GM12874 (cell line): ENCODE measurements at regions not wholly inside any gene's neighbourhood (a gene's known extent, or its start where the extent isn't known, plus 50 kb on each side); places are given as distances from the start of the nearest gene placed in this dataset.

ENCODE experiments used
- TF ChIP-seq, protein P1 (sequence below): IDR thresholded peaks from 2 replicates; pipeline ENCODE4 v1.5.1; 2011; ENCODE audit warnings: low read depth, mild to moderate bottlenecking, control low read depth, low read length, moderate library complexity; ENCODE audit not compliant: insufficient read depth

DNA sequence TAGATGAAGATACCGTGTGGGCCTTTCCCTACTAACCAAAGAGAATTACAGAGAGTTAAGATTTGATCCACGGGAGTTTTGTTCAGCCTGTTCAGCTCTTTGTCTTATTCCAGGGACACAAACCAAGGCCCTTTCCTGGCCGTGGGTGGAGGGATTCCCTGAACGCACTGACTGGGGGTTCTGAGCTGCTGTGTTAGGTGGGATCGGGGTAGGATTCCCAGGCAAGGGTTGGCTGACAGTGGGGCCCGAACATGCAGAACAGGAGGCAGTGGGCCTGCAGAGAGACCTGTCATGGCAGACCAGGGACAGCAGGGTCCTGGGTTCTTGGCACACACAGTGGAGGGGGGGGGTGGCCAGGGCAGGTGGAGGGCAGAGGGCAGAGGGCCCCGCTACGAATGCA lies 89.5 kb upstream of the MKI67 start:
- TF ChIP-seq, protein P1, sequence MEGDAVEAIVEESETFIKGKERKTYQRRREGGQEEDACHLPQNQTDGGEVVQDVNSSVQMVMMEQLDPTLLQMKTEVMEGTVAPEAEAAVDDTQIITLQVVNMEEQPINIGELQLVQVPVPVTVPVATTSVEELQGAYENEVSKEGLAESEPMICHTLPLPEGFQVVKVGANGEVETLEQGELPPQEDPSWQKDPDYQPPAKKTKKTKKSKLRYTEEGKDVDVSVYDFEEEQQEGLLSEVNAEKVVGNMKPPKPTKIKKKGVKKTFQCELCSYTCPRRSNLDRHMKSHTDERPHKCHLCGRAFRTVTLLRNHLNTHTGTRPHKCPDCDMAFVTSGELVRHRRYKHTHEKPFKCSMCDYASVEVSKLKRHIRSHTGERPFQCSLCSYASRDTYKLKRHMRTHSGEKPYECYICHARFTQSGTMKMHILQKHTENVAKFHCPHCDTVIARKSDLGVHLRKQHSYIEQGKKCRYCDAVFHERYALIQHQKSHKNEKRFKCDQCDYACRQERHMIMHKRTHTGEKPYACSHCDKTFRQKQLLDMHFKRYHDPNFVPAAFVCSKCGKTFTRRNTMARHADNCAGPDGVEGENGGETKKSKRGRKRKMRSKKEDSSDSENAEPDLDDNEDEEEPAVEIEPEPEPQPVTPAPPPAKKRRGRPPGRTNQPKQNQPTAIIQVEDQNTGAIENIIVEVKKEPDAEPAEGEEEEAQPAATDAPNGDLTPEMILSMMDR = no peak

DNA sequence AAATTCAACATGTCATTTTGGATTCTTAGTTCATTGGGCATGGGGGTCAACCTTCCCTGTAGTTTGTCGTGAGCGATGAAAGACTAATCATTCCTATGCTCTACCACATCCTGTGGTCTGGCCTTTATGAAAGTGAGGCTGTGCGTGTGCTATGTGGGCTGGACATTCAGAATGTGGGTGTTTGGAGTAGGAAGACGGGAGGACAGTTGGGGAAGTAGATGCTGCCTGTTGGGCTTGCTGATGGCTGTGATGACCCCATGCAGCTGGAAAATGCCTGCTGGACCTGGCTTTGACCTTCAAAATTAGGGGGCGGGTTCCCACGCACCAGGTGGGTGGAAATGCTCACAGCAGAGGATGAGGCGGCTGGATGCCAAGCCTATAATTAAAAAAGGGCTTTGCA lies 90.9 kb upstream of the MKI67 start:
- TF ChIP-seq, protein P1 = no peak

DNA sequence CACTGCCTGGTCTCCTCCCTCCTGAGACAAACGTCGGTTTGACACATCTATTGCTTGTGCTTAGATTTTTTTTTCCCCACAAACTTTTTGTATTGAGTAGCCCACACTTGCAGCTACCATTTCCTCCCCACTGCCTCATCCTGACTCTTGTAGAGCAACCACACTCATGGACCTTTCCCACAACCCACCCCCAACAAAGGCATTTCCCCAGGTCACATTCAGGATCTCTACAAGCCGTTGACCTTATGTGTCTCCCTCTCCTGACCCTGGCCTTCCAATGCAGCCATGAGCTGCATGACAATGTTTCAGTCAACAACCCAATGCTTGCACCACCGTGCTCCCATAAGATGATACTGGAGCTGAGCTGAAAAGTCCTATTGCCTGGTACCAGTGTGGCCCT lies 91.9 kb upstream of the MKI67 start:
- TF ChIP-seq, protein P1 = no peak

DNA sequence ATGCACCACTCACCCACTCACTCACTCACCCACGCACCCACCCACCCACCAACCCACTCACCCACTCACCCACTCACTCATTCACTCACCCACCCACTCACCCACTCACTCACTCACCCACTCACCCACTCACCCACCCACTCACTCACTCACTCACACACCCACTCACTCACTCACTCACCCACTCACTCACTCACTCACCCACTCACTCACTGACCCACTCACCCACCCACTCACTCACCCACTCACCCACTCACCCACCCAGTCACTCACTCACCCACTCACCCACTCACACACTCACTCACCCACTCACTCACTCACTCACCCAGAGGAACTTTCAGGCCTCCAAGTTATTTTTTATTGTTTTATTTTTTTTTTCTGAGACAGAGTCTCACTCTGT lies 93.1 kb upstream of the MKI67 start:
- TF ChIP-seq, protein P1 = no peak

DNA sequence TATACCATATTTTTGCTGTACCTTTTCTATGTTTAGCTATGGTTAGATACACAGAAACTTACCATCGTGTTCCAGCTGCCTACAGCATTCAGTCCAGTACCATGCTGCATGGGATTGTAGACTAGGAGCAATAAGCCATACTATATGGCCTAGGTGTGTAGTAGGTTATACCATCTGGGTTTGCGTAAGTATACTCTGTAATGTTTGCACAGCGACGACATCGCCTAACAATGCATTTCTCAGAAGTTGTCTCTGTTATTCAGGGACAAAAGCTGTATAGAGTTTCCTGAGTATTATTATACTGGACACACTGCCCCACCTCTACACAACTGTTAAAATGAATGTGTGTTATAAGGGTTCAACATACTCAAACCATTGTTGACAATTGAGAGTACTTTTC lies 93.8 kb upstream of the MKI67 start:
- TF ChIP-seq, protein P1 = no peak

DNA sequence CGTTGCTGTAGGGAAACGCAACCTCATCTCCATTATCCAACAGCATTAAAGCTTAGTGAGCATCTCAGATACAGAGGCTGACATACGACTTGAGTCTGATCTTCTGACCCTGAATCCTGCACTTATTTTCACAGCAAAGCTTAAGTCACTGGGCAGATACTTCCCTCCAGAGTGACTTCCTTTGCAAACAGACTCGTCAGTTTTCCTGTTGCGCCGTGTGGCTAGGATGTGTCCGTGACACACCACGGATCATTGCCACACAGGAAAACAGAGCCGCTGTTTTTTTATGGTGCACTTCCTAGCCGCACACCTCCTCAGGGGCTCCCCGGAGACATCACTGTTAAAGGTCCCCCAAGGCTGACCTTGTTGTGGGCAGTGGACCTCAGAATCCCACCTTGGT lies 94.9 kb upstream of the MKI67 start:
- TF ChIP-seq, protein P1 = no peak

DNA sequence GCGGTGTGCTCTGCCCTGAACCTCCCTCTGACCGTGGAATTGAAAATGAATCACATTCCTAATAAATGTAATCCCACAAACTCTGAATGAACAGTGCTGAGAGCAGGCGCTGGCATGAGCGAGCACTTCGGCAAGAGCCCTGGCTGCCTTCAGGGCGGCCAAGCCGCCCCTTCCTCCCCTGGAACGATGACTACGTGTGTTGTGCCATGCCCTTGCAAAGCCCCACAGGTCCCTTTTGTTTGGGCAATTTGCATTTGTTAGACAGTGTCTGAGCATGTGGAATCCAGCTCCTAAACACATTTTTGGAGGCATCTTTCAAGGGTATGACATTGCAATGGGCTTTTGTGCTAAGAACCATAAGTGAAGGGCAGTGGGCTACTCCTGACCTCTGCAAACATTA lies 95.6 kb upstream of the MKI67 start:
- TF ChIP-seq, protein P1 = no peak
